GM10266 (cell line): ENCODE measurements at regions not wholly inside any gene's neighbourhood (a gene's known extent, or its start where the extent isn't known, plus 50 kb on each side); places are given as distances from the start of the nearest gene placed in this dataset.

Source experiments
- DNase-seq: peaks from one replicate; pipeline ENCODE4 v3.0.0; 2012; ENCODE audit errors: extremely low spot score
- TF ChIP-seq, protein P1 (sequence below): IDR thresholded peaks from 2 replicates; pipeline ENCODE4 v1.5.1; 2012; ENCODE audit warnings: mild to moderate bottlenecking, low read depth; ENCODE audit not compliant: control insufficient read depth, insufficient read depth; ENCODE audit errors: missing control alignments

DNA sequence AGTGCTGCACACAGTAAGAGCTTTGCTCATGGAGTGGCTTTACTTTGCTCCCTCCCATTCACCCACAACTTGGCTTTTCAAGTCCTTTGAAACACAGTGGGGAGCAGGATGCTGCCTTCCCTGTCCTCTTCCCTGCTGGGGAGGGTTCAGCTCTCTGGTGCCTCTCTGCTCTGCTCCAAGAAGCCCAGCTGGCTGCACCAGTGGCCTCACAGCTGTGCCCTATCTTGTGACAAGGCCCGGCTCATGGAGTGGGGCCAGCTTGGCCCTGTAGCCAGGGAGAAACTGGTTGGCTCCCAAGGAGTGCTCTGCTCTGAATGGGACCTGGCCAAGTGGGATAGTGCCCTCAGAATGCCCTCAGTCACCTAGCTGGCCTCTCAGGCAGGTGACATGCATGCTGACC, 212.3 kb upstream of the ZMIZ1 start:
- DNase-seq = no peak
- TF ChIP-seq, protein P1, sequence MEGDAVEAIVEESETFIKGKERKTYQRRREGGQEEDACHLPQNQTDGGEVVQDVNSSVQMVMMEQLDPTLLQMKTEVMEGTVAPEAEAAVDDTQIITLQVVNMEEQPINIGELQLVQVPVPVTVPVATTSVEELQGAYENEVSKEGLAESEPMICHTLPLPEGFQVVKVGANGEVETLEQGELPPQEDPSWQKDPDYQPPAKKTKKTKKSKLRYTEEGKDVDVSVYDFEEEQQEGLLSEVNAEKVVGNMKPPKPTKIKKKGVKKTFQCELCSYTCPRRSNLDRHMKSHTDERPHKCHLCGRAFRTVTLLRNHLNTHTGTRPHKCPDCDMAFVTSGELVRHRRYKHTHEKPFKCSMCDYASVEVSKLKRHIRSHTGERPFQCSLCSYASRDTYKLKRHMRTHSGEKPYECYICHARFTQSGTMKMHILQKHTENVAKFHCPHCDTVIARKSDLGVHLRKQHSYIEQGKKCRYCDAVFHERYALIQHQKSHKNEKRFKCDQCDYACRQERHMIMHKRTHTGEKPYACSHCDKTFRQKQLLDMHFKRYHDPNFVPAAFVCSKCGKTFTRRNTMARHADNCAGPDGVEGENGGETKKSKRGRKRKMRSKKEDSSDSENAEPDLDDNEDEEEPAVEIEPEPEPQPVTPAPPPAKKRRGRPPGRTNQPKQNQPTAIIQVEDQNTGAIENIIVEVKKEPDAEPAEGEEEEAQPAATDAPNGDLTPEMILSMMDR = no peak

- DNase-seq = no peak
- TF ChIP-seq, protein P1 = no peak
Observed at GRCh38 chr10:78857193-78857592, 211.6 kb upstream of the ZMIZ1 start.

DNA sequence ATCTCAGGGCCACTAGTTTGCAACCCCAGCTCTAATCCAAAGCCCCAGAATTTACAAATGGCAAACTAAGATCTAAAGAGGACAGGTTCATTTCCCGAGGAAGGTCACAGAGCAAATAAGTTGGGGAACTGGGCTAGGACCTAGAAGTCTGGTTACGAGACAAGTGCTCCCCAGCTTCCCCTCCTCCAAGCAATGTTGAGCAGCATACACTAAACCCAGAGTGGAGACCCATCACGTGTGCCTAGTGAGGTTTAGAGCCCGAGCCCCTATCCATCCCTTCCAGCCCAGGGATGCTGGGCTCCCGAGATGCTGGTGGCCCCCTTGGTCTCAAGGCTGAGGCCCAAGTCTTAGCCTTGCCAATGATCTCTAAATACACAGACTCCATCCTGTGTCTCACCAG, 209.5 kb upstream of the ZMIZ1 start:
- no peak for DNase-seq
- TF ChIP-seq, protein P1 = no peak

DNA sequence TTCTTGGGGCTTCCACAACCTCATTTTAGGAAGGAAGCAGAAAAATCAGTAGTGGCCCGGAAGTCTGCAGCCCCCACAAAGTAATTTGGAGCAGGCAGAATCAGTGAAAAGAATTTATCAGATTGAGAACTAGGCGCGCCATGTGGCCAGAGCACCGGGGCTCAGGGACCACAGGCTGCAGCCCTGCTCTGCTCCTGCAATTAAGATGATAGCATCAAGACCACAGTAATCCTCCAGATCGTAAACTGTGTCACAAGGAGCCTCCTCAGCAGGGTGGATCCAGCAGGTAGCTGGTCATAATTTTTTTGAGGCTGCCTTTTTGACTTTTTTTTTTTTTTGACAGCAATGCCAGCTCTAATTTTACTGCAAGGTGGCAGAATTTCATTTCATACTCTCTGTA, 209.0 kb upstream of the ZMIZ1 start:
- TF ChIP-seq, protein P1 = no peak
- no peak for DNase-seq

GRCh38 chr10:78860260-78860914, 208.4 kb upstream of the ZMIZ1 start:
- no peak for DNase-seq
- TF ChIP-seq, protein P1 = no peak

DNA sequence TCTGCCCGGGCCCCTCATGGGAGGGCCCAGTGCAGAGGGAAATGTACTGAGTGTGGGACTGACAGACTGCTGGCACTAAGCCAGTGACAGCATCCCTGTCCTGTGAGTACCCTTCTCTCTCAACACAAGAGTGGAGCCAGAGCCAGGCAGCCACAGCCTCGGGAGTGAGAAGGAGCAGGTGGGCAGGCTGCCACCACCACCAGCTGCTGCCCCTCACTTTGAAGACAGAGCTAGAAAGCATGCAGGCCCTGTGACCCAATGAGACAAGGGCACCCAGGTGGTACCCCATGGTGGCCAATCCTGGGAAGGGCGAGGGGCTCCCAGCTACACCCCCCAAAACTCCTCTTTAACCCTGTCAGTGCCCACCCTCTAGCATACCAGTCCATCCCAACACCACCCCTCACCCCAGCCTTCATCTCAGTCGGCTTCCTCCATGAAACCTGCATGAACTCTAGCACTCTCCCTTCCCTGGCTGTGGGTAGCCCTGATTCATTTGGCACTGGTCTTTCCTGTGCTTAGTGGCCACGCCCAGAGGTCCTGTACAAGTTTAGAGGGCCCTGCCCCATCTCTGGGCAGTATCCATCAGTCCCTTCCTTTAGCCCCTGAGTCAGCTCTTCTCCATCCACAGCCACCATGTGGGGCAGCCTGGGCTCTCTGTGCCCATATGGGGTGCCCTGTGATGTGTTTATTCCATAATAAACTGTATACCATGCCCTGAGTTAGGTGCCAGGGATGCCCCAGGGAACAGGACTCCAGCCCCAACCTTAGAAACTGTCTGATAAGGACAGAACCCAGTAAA, 207.0 kb upstream of the ZMIZ1 start:
- TF ChIP-seq, protein P1 = no peak
- no peak for DNase-seq

DNA sequence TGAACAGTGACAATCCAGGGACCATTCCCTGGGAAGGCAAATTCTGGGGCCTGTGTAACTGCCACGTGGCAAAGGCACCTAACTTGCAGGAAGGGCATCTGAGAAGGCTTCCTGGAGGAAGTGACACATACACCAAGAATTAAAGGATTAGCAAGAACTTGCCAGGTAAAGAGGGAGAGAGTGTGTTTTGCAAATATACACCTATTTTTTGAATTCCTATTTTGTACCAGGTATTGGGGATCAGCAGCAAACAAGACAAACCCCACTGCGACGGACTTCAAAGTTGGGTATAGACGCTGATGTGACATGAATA, 206.5 kb upstream of the ZMIZ1 start:
- TF ChIP-seq, protein P1 = no peak
- DNase-seq = no peak
